ENCODE measurements at regions not wholly inside any gene's neighbourhood (a gene's known extent, or its start where the extent isn't known, plus 50 kb on each side); places are given as distances from the start of the nearest gene placed in this dataset.
A peak's percentile ranks its signal among the peaks of the same experiment; 100 is the strongest.

DNA sequence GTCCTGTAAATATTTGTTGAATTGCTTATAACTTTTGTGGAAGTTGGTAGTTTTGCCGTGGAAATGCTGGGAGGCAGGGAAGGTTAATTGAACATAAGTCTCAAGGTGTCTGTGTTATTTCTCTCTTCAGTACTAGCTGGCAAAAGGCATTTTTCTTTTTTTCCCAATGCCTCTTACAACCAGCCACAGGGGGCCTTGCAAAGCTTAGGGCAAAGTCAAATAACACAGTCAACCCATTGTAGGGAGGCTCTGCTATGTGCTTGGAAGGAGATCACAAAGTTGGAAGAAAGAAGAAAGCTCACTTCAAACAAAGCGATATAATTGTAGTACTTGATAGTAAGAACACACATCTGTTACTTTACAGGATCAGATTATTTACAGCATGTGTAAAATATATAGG is 802.6 kb downstream of the PDHA2 start:
- no peak for DNase-seq (ENCODE audit: extremely low read depth, low read depth)

DNA sequence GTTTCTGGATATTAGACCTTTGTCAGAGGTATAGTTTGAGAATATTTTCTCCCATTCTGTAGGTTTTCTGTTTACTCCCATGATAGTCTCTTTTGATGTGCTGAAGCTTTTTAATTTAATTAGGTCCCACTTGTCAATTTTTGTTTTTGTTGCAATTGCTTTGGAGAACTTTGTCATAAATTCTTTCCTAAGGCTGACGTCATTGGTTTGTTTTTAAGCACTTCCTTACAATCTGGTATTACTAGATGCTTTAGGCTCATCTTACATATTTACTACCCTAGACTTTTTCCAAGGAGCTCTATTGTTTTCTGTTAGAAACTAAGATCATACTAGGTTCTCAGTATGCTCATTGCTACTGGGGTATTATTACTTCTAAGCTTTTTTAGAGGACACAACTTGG is 806.3 kb downstream of the PDHA2 start:
- no peak for DNase-seq (ENCODE audit: extremely low read depth, low read depth)

DNA sequence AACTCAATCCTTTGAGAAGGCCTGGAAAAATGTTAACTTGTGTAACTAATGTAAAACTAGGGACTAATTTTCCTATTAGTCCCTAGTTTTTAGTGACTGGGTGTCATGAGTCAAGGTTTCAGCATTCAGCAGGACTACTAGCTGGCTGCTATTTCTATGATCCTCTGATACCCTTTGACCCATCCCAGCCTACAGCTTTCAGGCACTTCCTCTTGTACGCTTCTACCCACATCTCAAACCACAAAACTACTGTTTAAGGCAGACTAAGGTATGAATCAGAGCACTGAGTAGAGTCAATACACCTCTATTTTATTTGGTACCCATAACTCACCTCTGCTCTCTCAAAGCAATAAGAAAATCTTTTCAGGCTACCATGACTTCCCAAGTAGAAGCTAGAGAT is 809.6 kb downstream of the PDHA2 start:
- DNase-seq (ENCODE audit: extremely low read depth, low read depth): no peak

DNA sequence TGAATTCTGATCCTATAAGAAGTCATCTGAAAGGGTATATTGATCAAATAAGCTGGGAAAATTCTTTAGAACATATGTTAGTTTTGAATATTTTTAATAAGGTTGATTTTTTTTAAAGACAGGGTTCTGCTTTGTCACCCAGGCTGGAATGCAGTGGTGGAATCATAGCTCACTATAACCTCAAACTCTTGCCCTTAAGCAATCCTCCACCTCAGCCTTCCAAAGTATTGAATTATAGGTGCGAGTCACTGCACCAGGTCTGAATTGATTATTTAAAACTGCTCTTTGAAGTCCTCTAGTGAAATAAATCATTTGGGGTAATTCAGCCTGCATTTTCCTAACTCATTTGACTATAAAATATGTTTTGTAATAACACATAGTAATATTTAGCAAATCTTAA is 812.3 kb downstream of the PDHA2 start:
- no peak for DNase-seq (ENCODE audit: extremely low read depth, low read depth)

DNA sequence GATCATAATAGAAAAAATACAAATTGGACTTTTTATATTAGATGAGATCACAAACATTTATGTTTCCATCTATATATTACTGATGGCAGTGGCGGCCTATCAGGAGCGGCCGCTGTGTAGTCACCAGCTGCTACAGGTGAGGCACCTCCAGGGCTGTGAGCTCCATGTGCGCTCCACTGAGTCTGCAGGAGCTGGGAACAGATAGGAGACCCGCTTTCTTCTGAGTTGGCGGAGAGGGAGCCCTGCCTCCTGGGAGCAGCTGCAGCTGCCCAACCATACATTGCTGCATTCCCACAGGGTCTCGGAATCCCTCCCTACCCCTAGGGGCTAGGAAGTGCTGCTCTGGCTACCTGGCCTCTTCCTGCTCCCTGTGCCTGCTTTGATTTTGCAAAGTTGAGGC is 812.9 kb downstream of the PDHA2 start:
- DNase-seq (ENCODE audit: extremely low read depth, low read depth): no peak

DNA sequence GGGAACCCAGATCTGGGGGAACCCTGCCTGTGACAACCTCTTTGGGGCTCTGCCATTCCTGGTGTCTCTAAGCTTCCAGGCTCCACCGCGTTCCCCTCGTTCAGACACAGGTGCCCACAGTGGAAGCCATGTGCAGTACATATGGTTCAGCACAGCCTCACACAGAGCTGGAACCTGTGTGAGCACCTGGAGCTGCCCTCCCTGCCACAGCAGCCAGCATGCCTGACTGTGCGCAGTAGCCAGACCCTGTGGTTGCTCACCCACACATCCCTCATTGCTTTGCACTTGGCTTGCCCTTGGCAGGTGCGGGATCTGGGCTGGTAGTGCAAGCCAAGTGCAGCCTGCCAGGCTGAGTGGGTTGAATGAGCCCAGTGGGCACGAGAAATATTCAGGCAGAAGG is 814.2 kb downstream of the PDHA2 start:
- DNase-seq (ENCODE audit: extremely low read depth, low read depth): no peak

DNA sequence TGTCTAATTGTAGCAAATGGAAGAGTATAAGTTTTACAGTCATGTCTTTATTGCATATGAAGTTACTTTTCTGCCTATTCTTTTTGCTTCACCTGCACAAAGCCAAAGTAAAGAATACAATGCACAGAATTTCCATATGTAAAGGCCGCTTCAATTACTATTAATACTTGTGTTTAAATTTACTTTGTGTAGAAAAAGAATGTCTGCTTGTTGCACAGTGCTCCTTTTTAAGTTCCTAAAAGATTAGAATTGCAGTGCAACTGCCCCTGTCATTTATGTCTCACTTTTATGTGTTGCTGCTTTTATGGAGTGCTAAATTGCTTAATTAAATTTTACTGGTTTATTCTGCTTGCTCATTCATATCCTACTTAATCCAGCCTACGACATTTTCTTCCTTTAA is 830.5 kb downstream of the PDHA2 start:
- no peak for DNase-seq (ENCODE audit: extremely low read depth, low read depth)

DNA sequence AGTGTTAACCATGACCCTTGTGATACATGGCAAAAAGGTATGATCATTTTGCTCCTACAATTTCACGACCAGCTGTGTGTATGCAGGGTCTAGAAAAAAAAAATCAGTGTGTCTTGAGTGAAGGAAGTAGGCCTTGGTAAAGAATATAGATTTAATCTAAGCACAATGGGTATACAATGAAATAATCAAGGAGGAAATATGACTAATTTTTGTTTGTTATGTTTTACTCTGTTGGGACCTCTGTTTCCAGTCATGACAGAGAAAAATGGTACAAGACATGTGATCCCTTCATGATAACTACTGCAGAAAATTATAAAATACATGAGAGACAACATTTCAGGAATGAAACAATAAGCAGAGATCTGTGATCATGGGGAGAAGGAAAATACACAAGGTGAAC is 835.5 kb downstream of the PDHA2 start:
- DNase-seq (ENCODE audit: extremely low read depth, low read depth): no peak

DNA sequence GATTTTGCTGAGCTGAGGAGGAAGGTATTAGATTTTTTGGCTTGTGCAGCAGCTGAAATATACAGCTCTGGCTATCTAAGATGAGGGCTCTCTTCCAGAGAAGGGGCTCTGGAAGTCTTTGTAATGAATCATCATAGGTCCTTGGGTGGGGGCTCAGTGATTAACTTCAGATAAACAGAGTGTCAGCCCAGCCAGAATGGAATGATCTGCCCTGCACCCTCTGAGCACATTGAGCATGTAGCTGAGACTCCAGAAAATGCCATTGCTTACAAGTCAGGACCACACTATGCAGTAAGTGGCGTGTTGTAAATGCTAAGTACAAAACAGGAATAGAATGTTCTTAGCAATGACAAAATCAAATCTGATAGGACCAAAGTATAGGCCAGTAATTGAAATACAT is 836.0 kb downstream of the PDHA2 start:
- DNase-seq (ENCODE audit: extremely low read depth, low read depth): no peak

DNA sequence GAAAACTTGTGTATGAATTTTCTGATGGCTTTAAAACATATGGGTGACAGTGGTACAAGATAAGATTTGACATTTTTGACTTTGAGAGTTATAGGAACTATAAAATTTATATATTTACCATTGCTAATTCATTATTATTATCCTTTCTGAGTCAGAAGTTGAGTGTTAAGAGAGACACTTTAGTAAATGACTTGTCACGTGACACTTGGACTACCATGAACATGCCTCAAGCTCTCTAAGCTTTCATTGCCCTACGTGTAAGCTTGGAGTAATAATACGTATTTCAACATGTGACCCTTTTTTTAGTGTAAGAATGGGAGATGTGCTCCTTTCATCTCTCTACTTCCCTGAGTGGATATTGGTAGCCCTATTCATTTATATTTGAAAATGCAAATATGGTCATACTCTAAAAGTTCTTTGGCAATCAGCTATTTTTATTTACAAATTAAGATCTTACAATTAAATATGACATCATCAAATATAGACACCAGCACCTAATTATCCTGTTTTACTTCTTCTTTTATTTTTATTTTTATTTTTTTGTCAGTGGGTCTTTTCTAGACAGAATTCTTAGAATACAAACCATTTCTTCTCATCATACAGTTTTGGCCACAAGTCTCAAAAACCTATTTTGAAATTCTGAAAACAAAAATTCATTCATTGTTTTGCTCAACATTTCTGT is 837.0 kb downstream of the PDHA2 start:
- DNase-seq (ENCODE audit: extremely low read depth, low read depth): no peak

DNA sequence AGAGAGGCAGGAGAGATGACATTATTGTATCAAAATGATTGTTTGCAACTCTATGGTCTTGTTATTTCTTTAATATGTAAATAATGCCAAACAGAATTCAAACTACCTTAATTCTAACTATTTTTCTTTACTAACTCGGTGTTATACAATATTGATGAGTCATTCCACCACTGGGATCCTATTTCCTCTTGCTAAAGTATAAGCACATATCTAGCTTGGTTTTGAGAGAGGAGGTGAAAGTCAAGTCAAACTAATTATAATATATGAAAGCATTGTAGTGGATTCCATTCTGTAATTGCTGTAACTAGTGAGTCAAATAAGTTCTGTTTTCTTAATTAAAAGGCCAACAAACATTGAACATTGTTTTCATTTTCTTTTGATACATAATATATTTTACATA is 837.6 kb downstream of the PDHA2 start:
- DNase-seq (ENCODE audit: extremely low read depth, low read depth): peak; percentile 8

DNA sequence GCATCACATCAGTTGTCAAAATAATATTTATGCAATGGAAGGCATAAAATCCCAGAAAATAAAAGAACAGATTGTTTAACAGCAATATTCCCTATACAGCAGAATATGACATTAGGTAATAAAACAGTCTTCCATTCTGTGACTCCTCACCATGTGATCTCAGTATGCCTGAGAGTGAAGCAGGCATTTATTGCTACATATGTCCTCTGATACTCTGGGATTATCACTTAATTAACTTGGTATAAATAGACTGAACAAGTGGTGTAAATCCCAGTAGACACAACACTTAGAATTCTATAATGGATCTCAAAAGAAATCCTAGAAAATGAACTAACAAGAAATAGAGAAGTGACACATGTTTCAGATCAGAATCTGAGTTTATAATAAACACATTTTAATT is 841.3 kb downstream of the PDHA2 start:
- no peak for DNase-seq (ENCODE audit: extremely low read depth, low read depth)

DNA sequence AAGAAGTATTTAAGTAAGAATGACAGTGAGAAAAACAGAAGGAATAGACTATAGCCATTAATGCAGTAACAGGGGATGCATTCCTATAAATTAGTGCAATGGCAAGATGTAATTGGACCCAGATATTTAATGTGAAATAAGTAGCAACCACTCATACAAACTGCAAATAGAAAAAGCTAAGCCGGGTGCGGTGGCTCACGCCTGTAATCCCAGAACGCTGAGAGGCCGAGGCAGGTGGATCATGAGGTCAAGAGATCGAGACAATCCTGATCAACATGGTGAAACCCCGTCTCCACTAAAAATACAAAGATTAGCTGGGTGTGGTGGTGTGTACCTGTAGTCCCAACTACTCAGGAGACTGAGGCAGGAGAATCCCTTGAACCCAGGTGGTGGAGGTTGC is 845.8 kb downstream of the PDHA2 start:
- DNase-seq (ENCODE audit: extremely low read depth, low read depth): no peak

DNA sequence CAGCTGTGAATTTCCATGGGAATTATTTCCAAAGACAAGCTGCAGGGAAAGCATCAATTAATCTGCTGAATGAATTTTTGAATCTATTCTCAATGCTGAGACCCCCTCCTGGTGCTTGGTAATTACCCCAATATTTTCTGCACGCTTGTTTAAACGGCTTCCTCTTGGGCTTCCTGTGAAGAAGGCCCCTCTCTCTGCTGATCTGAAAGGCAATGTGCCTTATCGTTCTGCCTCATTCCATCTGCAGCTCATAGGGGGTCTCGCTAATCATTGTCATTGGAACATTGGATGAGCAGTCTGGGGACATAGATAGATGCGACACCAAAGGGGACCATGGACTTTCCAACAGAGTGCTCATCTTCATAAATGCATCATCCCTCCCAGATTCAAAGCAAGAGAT is 851.6 kb downstream of the PDHA2 start:
- DNase-seq (ENCODE audit: extremely low read depth, low read depth): no peak

DNA sequence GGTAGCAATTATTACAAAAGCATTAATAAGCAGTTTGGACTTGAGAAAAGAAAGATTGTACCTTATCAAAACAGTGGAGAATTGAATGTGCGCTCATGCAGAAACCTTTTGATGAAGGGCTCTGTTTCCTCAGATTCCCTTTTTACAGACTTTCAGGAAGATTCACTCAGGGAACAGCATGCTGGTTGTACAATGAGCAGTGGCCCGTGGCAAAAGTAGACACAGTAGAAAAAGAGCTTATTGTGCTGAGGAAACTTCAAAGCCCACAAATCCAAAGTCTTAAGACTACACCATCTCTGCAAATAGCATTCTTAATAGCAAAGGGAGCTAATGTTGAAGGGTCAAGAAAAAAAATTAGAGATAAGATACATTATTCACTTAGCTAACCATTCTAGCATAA is 858.9 kb downstream of the PDHA2 start:
- DNase-seq (ENCODE audit: extremely low read depth, low read depth): no peak

DNA sequence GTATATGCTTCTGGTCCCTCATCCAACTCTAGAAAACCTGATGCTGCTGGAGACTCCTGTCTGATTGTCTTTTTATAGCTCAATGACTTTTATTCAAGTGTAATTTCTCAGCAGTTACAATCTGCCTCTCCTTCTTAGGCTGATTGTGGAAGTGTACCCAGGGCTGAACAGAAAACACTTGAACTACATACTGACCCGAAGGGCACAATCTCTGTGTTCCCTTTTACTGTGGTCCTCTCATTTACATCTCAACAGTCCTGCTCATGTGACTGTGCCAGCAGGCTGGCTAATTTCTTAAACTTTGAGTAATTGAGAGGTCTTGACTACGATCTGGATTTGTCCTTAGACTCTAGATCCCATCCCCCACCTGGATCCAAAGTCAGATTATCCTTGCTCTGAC is 863.4 kb downstream of the PDHA2 start:
- no peak for DNase-seq (ENCODE audit: extremely low read depth, low read depth)

DNA sequence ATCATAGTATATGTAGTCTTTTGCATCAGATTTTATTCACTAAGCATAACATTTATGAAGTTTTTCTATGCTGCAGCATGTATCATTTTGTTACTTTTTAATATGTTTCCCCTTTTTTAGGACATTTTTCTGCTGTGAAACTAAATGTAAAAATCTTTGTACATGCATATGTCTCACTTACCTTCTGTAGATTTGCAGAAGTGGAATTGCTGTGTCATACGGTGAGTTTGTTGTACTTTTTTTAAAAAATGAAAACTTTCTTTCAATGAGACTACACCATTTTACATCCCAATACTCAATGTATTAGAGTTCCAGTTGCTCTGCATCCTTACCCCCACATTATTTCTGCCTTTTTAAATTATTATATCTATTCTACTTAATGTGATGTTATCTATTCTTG is 868.9 kb downstream of the PDHA2 start:
- no peak for DNase-seq (ENCODE audit: extremely low read depth, low read depth)

DNA sequence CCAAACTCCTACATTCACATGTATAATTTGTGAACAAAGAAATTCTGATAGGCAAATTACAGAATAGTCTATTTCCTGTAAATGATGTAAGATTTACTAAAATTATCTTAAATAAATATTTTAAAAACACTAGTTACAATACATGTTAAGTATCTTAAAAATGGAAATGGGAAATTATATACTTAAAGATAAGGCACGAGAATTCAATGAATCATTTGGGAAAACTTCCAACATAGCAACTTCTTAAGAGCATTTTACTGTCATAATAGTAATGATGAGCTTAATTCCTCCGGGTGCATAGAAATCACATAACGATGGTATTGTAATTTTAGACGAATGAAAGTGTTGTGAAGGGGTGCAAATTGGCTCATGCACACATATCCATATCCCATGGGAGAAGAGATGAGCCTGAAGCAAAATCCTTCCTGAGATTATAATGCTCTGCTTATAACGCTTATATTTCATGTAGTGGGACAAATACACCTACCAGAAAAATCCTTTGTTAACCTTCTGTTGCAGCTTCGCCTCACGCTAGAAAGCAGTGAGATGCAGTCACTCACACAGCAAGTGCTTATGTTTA is 873.5 kb downstream of the PDHA2 start:
- no peak for DNase-seq (ENCODE audit: extremely low read depth, low read depth)

DNA sequence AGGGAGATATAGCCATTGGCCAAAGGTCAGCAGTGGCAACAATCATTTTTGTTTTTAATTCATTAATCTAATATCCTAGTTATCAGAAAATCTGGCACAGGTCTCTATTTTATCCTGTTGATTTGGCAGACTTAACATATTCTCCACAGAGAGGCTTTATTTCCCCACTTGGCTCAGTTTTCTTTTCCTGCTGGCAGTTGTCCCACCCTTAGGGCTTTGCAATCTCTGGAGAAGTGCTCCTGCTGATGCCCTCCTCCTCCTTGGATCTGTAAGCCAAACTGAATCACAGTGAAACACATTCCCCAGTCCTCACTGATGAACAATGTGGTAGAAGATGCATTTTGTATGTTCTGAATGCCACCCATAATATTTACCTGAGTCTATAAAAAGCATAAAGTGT is 889.7 kb downstream of the PDHA2 start:
- no peak for DNase-seq (ENCODE audit: extremely low read depth, low read depth)

DNA sequence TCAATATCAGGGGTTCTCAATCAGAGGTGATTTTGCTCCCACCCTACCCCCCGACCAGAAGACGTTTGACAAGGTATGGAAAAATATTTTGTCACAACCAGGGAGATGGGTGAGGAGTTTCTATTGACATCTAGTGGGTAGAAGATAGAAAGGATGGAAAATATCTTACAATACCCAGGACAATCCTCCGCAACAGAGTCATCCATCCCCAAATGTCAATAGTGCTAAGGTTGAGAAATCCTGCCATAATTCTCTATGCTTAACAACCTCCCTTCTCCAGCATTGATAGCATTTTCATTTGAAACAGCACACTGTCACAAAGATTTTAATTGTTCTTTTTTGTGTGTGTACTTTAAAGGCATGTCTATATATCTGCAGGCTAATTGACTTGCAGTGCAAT is 890.5 kb downstream of the PDHA2 start:
- DNase-seq (ENCODE audit: extremely low read depth, low read depth): no peak

DNA sequence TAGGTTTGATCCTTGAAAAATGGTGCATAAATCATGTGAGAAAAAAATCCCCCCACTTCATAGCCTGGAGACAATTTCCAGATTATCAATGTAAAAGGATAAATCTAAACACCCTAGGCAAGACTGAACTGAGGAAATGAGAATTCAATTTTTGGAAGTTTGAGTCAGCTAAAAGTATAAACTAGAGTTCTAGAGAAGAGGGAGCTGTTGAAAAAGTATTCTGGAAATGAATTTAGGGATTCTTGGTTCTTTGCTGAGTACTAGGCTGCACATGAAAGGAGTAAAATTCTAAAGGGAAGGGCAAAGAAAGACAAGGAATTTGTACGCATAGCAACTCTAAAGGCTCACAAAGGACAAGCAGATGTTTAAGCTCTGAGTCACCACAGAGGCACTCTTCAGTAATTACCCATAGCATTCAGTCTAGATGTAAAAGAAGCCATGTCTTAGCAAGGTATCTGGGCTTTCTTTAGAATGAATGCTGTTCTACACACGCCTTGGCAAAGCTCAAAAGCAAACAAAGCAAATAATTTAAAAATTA is 896.5 kb downstream of the PDHA2 start:
- DNase-seq (ENCODE audit: extremely low read depth, low read depth): peak; percentile 17

DNA sequence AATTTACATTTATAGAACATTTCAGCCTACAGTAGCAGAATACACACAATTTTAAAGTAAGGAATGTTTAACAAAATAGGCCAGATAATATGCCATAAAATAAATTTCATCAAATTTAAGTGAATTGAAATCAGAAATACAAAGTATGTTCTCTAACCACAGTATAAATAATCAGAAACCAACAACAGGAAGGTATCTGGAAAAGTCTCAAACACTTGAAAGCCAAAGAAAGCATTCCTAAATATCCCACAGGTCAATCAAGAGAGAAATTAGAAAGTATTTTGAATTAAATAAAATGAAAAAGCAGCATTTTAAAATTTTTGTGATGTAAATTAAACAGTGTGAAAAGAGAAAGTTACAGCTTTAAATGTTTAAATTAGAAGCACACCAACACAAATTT is 899.2 kb downstream of the PDHA2 start:
- no peak for DNase-seq (ENCODE audit: extremely low read depth, low read depth)
